ENCODE measurements at regions not wholly inside any gene's neighbourhood (a gene's known extent, or its start where the extent isn't known, plus 50 kb on each side); places are given as distances from the start of the nearest gene placed in this dataset.
A peak's percentile ranks its signal among the peaks of the same experiment; 100 is the strongest.

DNA sequence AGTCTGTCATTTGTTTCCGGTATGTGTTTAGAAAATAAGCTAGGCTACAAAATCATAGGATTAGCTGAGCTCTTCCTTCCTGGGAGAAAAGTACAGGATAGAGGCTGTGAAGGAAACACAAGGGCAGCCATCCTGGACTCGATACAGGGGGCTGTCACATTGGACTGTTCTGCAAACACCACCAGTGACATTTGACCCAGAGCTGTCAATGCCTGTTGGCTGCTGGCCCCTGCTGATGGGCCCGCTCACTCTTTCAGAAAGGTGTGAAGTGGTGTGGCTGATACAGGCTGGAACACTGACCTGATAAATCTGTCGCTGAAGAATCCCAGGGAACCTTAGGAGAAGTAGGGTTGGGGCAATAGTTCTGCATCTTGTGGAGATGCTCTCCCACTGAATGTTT, 183.1 kb downstream of the RHOU start:
- Histone ChIP-seq H2BK120ac (ENCODE audit: low read depth, low read length) (no peak overlapping the region), H3K9ac (ENCODE audit: low read length) (no peak overlapping the region), H3K4me3 (ENCODE audit: insufficient read depth in 1 of 2, low read depth in 1 of 2, low read length in 2 of 2) (no peak overlapping the region), H3K4me2 (ENCODE audit: low read length, poor library complexity, severe bottlenecking) (no peak overlapping the region), H2BK5ac (ENCODE audit: low read depth, low read length, poor library complexity, severe bottlenecking) (no peak overlapping the region), H3K36me3 (ENCODE audit: control insufficient read depth in 1 of 2, insufficient read depth in 2 of 2, low read depth in 1 of 2, low read length in 2 of 2) (no peaks in the 10 kb centered on the region), H3K27ac (ENCODE audit: low read length, poor library complexity, severe bottlenecking) (no peak overlapping the region), H4K8ac (ENCODE audit: low read length) (no peak overlapping the region), H3K27me3 (ENCODE audit: control insufficient read depth in 1 of 2, insufficient read depth in 1 of 2, low read length in 2 of 2) (peaks cover 0 to 9% of the 10 kb centered on the region in 2 experiments), H2AFZ (ENCODE audit: low read depth, low read length) (no peak overlapping the region), H4K91ac (ENCODE audit: low read length) (no peak overlapping the region), H3K14ac (ENCODE audit: low read length in 2 of 2) (no peak overlapping the region), H2BK12ac (ENCODE audit: low read length in 2 of 2) (no peak overlapping the region), H3K79me1 (replicated peaks; ENCODE audit: low read length, poor library complexity, severe bottlenecking) (no peaks in the 10 kb centered on the region), H3K18ac (ENCODE audit: low read depth in 1 of 2, low read length in 2 of 2) (peak overlapping the region in 1 of 2 experiments; percentile 4), H2AK5ac (ENCODE audit: low read length, severe bottlenecking) (no peak overlapping the region), H3K23ac (ENCODE audit: low read length in 2 of 2) (no peak overlapping the region), H3K4ac (ENCODE audit: low read depth in 1 of 2, low read length in 2 of 2) (no peak overlapping the region), H2BK15ac (ENCODE audit: low read depth, poor library complexity, severe bottlenecking) (no peak overlapping the region), H3K9me3 (ENCODE audit: control insufficient read depth, low read length) (no peaks in the 10 kb centered on the region), H3K4me1 (ENCODE audit: control insufficient read depth, insufficient read depth, low read depth, low read length) (no peaks in the 10 kb centered on the region)
- no peak for DNase-seq
- 50% methylated on average over 4 of the region's 4 CpGs for WGBS

DNA sequence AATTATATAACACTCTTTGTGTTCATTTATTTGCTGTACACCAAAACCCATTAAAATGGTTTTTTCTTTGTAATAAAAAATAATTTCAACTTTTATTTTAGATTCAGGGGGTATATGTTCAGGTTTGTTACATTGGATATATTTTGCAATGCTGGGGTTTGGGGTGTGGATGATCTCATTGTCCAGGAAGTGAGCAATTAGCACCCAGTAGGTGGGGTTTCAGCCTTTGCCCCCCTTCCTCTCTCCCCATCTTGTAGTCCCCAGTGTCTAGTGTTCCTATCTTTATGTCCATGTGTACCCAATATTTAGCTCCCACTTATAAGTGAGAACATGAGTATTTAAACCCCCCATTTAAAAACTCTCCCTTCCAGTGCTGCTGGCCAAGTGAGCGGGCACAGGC, 184.6 kb downstream of the RHOU start:
- H3K4me1 ChIP-seq (ENCODE audit: control insufficient read depth, insufficient read depth, low read depth, low read length): no peaks in the 10 kb centered on the region
- no peak overlapping the region for H4K91ac ChIP-seq (ENCODE audit: low read length)
- H3K14ac ChIP-seq (ENCODE audit: low read length in 2 of 2): no peak overlapping the region
- H2BK12ac ChIP-seq (ENCODE audit: low read length in 2 of 2): no peak overlapping the region
- H3K18ac ChIP-seq (ENCODE audit: low read depth in 1 of 2, low read length in 2 of 2): no peak overlapping the region
- no peak overlapping the region for H2BK120ac ChIP-seq (ENCODE audit: low read depth, low read length)
- H3K27me3 ChIP-seq (ENCODE audit: control insufficient read depth in 1 of 2, insufficient read depth in 1 of 2, low read length in 2 of 2): peaks cover 0 to 13% of the 10 kb centered on the region in 2 experiments
- no peak for DNase-seq
- H3K23ac ChIP-seq (ENCODE audit: low read length in 2 of 2): no peak overlapping the region
- no peaks in the 10 kb centered on the region for H3K9me3 ChIP-seq (ENCODE audit: control insufficient read depth, low read length)
- H3K4me2 ChIP-seq (ENCODE audit: low read length, poor library complexity, severe bottlenecking): no peak overlapping the region
- H3K27ac ChIP-seq (ENCODE audit: low read length, poor library complexity, severe bottlenecking): no peak overlapping the region
- H3K4ac ChIP-seq (ENCODE audit: low read depth in 1 of 2, low read length in 2 of 2): no peak overlapping the region
- H4K8ac ChIP-seq (ENCODE audit: low read length): no peak overlapping the region
- no peak overlapping the region for H2AFZ ChIP-seq (ENCODE audit: low read depth, low read length)
- H3K9ac ChIP-seq (ENCODE audit: low read length): no peak overlapping the region
- H2AK5ac ChIP-seq (ENCODE audit: low read length, severe bottlenecking): no peak overlapping the region
- WGBS: 100% methylated on average over 1 of the region's 1 CpG
- no peak overlapping the region for H3K4me3 ChIP-seq (ENCODE audit: insufficient read depth in 1 of 2, low read depth in 1 of 2, low read length in 2 of 2)
- H2BK5ac ChIP-seq (ENCODE audit: low read depth, low read length, poor library complexity, severe bottlenecking): no peak overlapping the region
- no peaks in the 10 kb centered on the region for H3K36me3 ChIP-seq (ENCODE audit: control insufficient read depth in 1 of 2, insufficient read depth in 2 of 2, low read depth in 1 of 2, low read length in 2 of 2)
- no peak overlapping the region for H2BK15ac ChIP-seq (ENCODE audit: low read depth, poor library complexity, severe bottlenecking)
- no peaks in the 10 kb centered on the region for H3K79me1 ChIP-seq (replicated peaks; ENCODE audit: low read length, poor library complexity, severe bottlenecking)

DNA sequence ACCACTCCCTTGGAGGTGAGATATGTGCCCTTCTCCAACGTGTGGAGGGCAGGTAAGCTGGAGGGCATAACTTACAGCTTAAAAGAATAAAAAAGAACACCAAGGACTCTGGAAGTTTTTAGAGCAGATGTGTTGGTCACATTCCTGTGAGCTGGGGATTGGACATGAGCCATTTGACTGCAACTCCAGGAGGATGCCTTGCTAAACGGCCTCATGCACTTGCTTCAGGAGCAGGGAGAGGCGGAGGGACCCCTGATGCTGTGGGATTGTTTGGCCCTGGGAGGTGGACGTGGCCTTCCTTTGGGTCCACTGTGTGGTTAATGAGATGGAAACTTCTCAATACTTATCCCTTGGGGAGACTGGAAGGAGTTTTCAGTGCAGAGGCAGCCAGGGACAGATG, 185.6 kb downstream of the RHOU start:
- no peak overlapping the region for H2BK120ac ChIP-seq (ENCODE audit: low read depth, low read length)
- H2BK5ac ChIP-seq (ENCODE audit: low read depth, low read length, poor library complexity, severe bottlenecking): no peak overlapping the region
- H3K18ac ChIP-seq (ENCODE audit: low read depth in 1 of 2, low read length in 2 of 2): no peak overlapping the region
- H3K36me3 ChIP-seq (ENCODE audit: control insufficient read depth in 1 of 2, insufficient read depth in 2 of 2, low read depth in 1 of 2, low read length in 2 of 2): no peaks in the 10 kb centered on the region
- H3K4me2 ChIP-seq (ENCODE audit: low read length, poor library complexity, severe bottlenecking): no peak overlapping the region
- DNase-seq: no peak
- no peaks in the 10 kb centered on the region for H3K9me3 ChIP-seq (ENCODE audit: control insufficient read depth, low read length)
- H3K23ac ChIP-seq (ENCODE audit: low read length in 2 of 2): no peak overlapping the region
- no peak overlapping the region for H4K8ac ChIP-seq (ENCODE audit: low read length)
- H3K14ac ChIP-seq (ENCODE audit: low read length in 2 of 2): no peak overlapping the region
- no peak overlapping the region for H4K91ac ChIP-seq (ENCODE audit: low read length)
- H3K27ac ChIP-seq (ENCODE audit: low read length, poor library complexity, severe bottlenecking): no peak overlapping the region
- H3K4ac ChIP-seq (ENCODE audit: low read depth in 1 of 2, low read length in 2 of 2): no peak overlapping the region
- no peak overlapping the region for H3K4me3 ChIP-seq (ENCODE audit: insufficient read depth in 1 of 2, low read depth in 1 of 2, low read length in 2 of 2)
- H3K9ac ChIP-seq (ENCODE audit: low read length): peak overlapping the region; percentile 45
- WGBS: 98% methylated on average over 4 of the region's 4 CpGs
- no peak overlapping the region for H2BK15ac ChIP-seq (ENCODE audit: low read depth, poor library complexity, severe bottlenecking)
- no peak overlapping the region for H2AK5ac ChIP-seq (ENCODE audit: low read length, severe bottlenecking)
- H2AFZ ChIP-seq (ENCODE audit: low read depth, low read length): no peak overlapping the region
- no peaks in the 10 kb centered on the region for H3K4me1 ChIP-seq (ENCODE audit: control insufficient read depth, insufficient read depth, low read depth, low read length)
- no peaks in the 10 kb centered on the region for H3K79me1 ChIP-seq (replicated peaks; ENCODE audit: low read length, poor library complexity, severe bottlenecking)
- H3K27me3 ChIP-seq (ENCODE audit: control insufficient read depth in 1 of 2, insufficient read depth in 1 of 2, low read length in 2 of 2): peaks cover 0 to 13% of the 10 kb centered on the region in 2 experiments
- H2BK12ac ChIP-seq (ENCODE audit: low read length in 2 of 2): no peak overlapping the region

DNA sequence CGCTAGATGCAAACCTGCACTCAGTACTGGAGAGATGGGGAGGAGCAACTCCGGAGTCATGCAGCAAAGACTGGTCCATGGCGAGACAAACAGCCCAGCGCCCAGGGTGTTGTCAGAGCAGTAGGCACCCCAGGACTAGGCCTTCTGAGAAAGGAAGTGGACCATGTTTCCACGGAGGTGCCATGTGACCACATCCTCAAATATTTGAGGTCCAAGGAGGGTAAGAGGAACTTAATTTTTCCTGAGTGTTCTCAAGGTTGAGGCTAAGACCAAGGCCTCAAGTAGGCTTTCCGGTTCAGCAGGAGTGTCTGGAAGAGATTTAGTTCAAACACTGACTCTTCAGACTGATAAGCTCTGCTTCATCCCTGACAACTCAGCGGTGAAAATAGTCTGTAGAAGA, 186.2 kb downstream of the RHOU start:
- Histone ChIP-seq H2AFZ (ENCODE audit: low read depth, low read length) (no peak overlapping the region), H3K79me1 (replicated peaks; ENCODE audit: low read length, poor library complexity, severe bottlenecking) (no peaks in the 10 kb centered on the region), H2BK120ac (ENCODE audit: low read depth, low read length) (no peak overlapping the region), H3K23ac (ENCODE audit: low read length in 2 of 2) (no peak overlapping the region), H3K18ac (ENCODE audit: low read depth in 1 of 2, low read length in 2 of 2) (no peak overlapping the region), H3K4me2 (ENCODE audit: low read length, poor library complexity, severe bottlenecking) (no peak overlapping the region), H2BK5ac (ENCODE audit: low read depth, low read length, poor library complexity, severe bottlenecking) (no peak overlapping the region), H3K4me1 (ENCODE audit: control insufficient read depth, insufficient read depth, low read depth, low read length) (no peaks in the 10 kb centered on the region), H2BK12ac (ENCODE audit: low read length in 2 of 2) (no peak overlapping the region), H2BK15ac (ENCODE audit: low read depth, poor library complexity, severe bottlenecking) (no peak overlapping the region), H3K27ac (ENCODE audit: low read length, poor library complexity, severe bottlenecking) (no peak overlapping the region), H3K27me3 (ENCODE audit: control insufficient read depth in 1 of 2, insufficient read depth in 1 of 2, low read length in 2 of 2) (peaks cover 0 to 13% of the 10 kb centered on the region in 2 experiments), H3K14ac (ENCODE audit: low read length in 2 of 2) (no peak overlapping the region), H2AK5ac (ENCODE audit: low read length, severe bottlenecking) (no peak overlapping the region), H3K4me3 (ENCODE audit: insufficient read depth in 1 of 2, low read depth in 1 of 2, low read length in 2 of 2) (no peak overlapping the region), H3K9me3 (ENCODE audit: control insufficient read depth, low read length) (no peaks in the 10 kb centered on the region), H3K36me3 (ENCODE audit: control insufficient read depth in 1 of 2, insufficient read depth in 2 of 2, low read depth in 1 of 2, low read length in 2 of 2) (no peaks in the 10 kb centered on the region), H4K8ac (ENCODE audit: low read length) (no peak overlapping the region), H3K9ac (ENCODE audit: low read length) (no peak overlapping the region), H3K4ac (ENCODE audit: low read depth in 1 of 2, low read length in 2 of 2) (no peak overlapping the region), H4K91ac (ENCODE audit: low read length) (no peak overlapping the region)
- no peak for DNase-seq
- 73% methylated on average over 6 of the region's 7 CpGs for WGBS
